Esophagus muscularis mucosa (tissue), 4 donors: ENCODE measurements at regions not wholly inside any gene's neighbourhood (a gene's known extent, or its start where the extent isn't known, plus 50 kb on each side); places are given as distances from the start of the nearest gene placed in this dataset.
"Not testable (repeated sequence)": the region's sequence is repeated elsewhere in the genome, so short reads cannot be mapped to it uniquely, and the experiment has no call there.

Experiments used
- DNase-seq: peaks from one replicate; pipeline ENCODE4 v3.0.0-alpha.2; 2017; ENCODE audit errors: extremely low spot score
- H3K27ac ChIP-seq, 4 donors: fragments of 200-600 bp; sonication (generic); replicated peaks in 1 of 4; 1 replicate in 3 of 4; 2 replicates in 1 of 4; pipeline ENCODE4 v1.5.1; 2016 to 2019; ENCODE audit warnings: mild to moderate bottlenecking in 1 of 4
- H3K27me3 ChIP-seq, 4 donors: fragments of 200-600 bp; sonication (generic); one replicate each; pipeline versions ENCODE4 v1.5.1 to v1.6.0; 2016 to 2019
- H3K36me3 ChIP-seq, 4 donors: fragments of 200-600 bp; sonication (generic); one replicate each; pipeline ENCODE4 v1.5.1; 2016 to 2019
- H3K4me1 ChIP-seq, 4 donors: fragments of 200-600 bp; sonication (generic); one replicate each; pipeline ENCODE4 v1.5.1; 2016 to 2019
- H3K4me3 ChIP-seq, 4 donors: fragments of 200-600 bp; sonication (generic); 1 replicate in 2 of 4; 2 replicates in 2 of 4; pipeline ENCODE4 v1.5.1; 2016 to 2019; ENCODE audit warnings: mild to moderate bottlenecking in 4 of 4, moderate library complexity in 1 of 4
- H3K9me3 ChIP-seq, 4 donors: fragments of 200-600 bp; sonication (generic); 1 replicate in 3 of 4; 2 replicates in 1 of 4; pipeline ENCODE4 v1.5.1; 2016 to 2019
- CTCF ChIP-seq, 3 experiments: fragments of 200-600 bp in 2 of 3; fragments of 450-650 bp in 1 of 3; sonication (generic) in 2 of 3; IDR thresholded peaks; one replicate each; pipeline ENCODE4 v1.5.1; 2017 to 2019; ENCODE audit warnings: antibody characterized with exemption in 3 of 3, mild to moderate bottlenecking in 2 of 3, moderate library complexity in 1 of 3
- EP300 ChIP-seq: sonication (generic); formaldehyde crosslinking; IDR thresholded peaks from one replicate; pipeline ENCODE4 v1.6.1; 2017; ENCODE audit warnings: antibody characterized with exemption
- POLR2A ChIP-seq: fragments of 450-650 bp; IDR thresholded peaks from one replicate; pipeline ENCODE4 v1.6.1; 2017; ENCODE audit warnings: antibody characterized with exemption, moderate library complexity, mild to moderate bottlenecking, low read depth
- POLR2AphosphoS5 ChIP-seq, 2 donors: sonication (generic); formaldehyde crosslinking; IDR thresholded peaks; one replicate each; pipeline ENCODE4 v1.6.1; 2017; ENCODE audit warnings: antibody characterized with exemption in 2 of 2
- WGBS: methylation state at CpG from one replicate; pipeline ENCODE4 v1.1.5; 2018; 5-methylcytosine and 5-hydroxymethylcytosine counted together
- intact Hi-C: fragments of 100-400 bp; cut with DNase I; formaldehyde crosslinking; loops from one replicate; pipeline ENCODE4 v1.15.1; 2023

DNA sequence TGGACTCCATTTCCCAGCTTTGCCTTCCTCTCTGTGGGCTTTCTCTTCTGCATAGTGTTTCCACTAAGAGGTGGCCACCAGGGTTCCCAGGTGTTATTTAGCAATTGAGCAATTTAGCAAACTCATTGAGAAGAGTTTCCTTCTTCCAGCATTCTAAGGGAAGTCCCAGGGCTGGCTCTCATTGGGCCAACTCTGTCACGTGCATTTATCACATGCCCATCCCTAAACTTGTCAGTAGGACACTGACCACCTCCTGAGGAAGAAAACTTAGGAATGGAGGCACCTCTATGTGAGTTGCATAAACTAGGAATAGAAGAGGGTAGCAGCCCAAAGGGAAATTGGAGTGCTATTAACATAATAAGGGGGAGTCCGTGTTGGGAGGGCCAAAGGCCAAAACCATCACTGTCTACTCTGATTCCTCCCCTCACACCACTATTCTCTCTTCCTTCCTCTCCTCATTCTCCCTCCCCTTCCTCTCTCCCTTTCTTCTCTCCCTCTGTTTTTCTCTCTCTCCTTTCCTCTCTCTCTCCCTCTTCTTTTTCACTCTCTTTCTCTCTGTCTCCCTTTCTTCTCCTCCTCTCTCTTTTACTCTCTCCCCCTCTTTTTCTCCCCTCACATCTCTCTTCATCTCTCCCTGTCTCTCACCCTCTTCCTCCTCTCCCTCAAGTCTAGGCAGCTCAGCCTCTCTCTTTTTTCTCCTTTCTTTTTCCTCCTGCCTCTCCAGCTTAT is 213.4 kb downstream of the PALM2AKAP2 start:
- Histone ChIP-seq H3K9me3 (no peaks in the 10 kb centered on the region), H3K36me3 (no peaks in the 10 kb centered on the region), H3K27me3 (no peaks in the 10 kb centered on the region), H3K4me1 (peaks cover 0 to 13% (median under 1%) of the 10 kb centered on the region in 4 donors), H3K27ac (no peak overlapping the region), H3K4me3 (no peak overlapping the region)
- intact Hi-C loops, result no loop called here
- DNase-seq, result no peak
- TF ChIP-seq POLR2AphosphoS5 (IDR thresholded peaks at IDR 0.05) (no peak), CTCF (IDR thresholded peaks at IDR 0.05) (no peak)
- WGBS, result 78% methylated on average over 2 of the region's 2 CpGs

DNA sequence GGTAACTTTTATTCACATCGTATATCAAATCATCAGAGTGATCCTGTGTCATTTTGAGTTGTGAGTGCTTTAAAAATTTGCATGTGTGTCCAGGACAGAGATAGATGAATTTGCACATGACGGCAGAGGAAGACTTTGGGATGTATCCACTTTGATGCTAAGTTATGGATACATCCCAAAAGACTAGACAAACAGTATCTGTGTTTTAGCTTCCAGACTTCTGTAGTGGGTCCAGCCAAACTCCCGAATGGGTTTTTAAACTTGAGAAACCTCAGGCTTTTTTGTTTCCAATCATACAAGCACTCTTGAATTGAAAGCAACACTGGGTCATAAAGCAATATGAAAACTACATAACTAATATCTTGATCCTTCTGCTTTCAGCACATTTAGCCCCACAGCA is 213.8 kb downstream of the C9orf152 start:
- peaks cover 0 to 19% (median 3%) of the 10 kb centered on the region in 4 donors for H3K4me1 ChIP-seq
- H3K36me3 ChIP-seq, result no peaks in the 10 kb centered on the region
- no peak overlapping the region for H3K4me3 ChIP-seq
- H3K27ac ChIP-seq, result no peak overlapping the region
- intact Hi-C loops, result no loop called here
- TF ChIP-seq POLR2A (no peak), POLR2AphosphoS5 (IDR thresholded peaks at IDR 0.05) (no peak), EP300 (no peak)
- H3K27me3 ChIP-seq, result no peaks in the 10 kb centered on the region
- no peak for DNase-seq
- H3K9me3 ChIP-seq, result no peaks in the 10 kb centered on the region
- 67% methylated on average over 3 of the region's 3 CpGs for WGBS

GRCh38 chr9:109996936-109997580 is 210.9 kb downstream of the C9orf152 start:
- 90% methylated on average over 7 of the region's 7 CpGs for WGBS
- Histone ChIP-seq H3K27ac (no peak overlapping the region), H3K4me1 (peaks cover 0 to 20% (median 3%) of the 10 kb centered on the region in 4 donors), H3K9me3 (no peaks in the 10 kb centered on the region), H3K27me3 (no peaks in the 10 kb centered on the region), H3K4me3 (no peak overlapping the region), H3K36me3 (no peaks in the 10 kb centered on the region)
- intact Hi-C loops, result no loop called here
- DNase-seq, result no peak
- no peak for TF ChIP-seq POLR2A
- TF ChIP-seq CTCF (IDR thresholded peaks at IDR 0.05), result no peak
- no peak for TF ChIP-seq EP300
- TF ChIP-seq POLR2AphosphoS5 (IDR thresholded peaks at IDR 0.05), result no peak

DNA sequence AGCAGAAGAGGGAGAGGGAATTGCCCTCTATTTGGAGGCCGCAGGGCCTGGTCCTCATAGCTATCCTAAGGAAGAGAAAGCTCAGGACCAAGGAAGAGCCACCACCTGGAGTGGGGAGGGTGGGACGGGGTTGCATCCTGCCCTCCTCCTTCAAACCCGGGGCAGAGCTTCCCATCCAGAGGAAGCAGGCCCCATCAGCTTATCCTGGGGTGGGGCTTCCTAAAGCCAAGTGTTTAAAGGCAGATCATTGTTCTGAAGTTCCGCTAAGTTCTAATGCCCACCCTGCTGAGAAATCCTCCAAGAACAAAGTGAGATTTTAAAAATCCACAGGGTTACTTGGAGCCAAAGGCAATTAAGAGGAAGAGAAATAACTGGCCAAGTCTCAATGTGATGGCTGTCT is 210.3 kb downstream of the C9orf152 start:
- Histone ChIP-seq H3K4me1 (peaks cover 0 to 20% (median 3%) of the 10 kb centered on the region in 4 donors), H3K4me3 (no peak overlapping the region), H3K27ac (no peak overlapping the region), H3K9me3 (no peaks in the 10 kb centered on the region), H3K27me3 (no peaks in the 10 kb centered on the region), H3K36me3 (no peaks in the 10 kb centered on the region)
- TF ChIP-seq CTCF (IDR thresholded peaks at IDR 0.05) (no peak), EP300 (no peak), POLR2A (no peak), POLR2AphosphoS5 (IDR thresholded peaks at IDR 0.05) (no peak)
- intact Hi-C loops, result no loop called here
- 71% methylated on average over 1 of the region's 4 CpGs for WGBS
- DNase-seq, result no peak

GRCh38 chr9:110005521-110005920 is 202.4 kb downstream of the C9orf152 start:
- H3K4me1 ChIP-seq, H3K4me3 ChIP-seq, H3K36me3 ChIP-seq, H3K27me3 ChIP-seq, intact Hi-C loops, H3K9me3 ChIP-seq, DNase-seq, H3K27ac ChIP-seq: not testable (repeated sequence)
- 88% methylated on average over 3 of the region's 8 CpGs for WGBS

- Histone ChIP-seq H3K36me3 (no peaks in the 10 kb centered on the region), H3K27me3 (no peaks in the 10 kb centered on the region), H3K9me3 (no peaks in the 10 kb centered on the region), H3K4me1 (no peaks in the 10 kb centered on the region), H3K4me3 (no peak overlapping the region), H3K27ac (no peak overlapping the region)
- TF ChIP-seq POLR2A (no peak), CTCF (IDR thresholded peaks at IDR 0.05) (no peak), POLR2AphosphoS5 (IDR thresholded peaks at IDR 0.05) (no peak), EP300 (no peak)
- no peak for DNase-seq
- intact Hi-C loops, result no loop called here
- WGBS, result 90% methylated on average over 2 of the region's 2 CpGs
Measured at GRCh38 chr9:110006657-110007056, 201.3 kb downstream of the C9orf152 start.
